ENCODE measurements at regions not wholly inside any gene's neighbourhood (a gene's known extent, or its start where the extent isn't known, plus 50 kb on each side); places are given as distances from the start of the nearest gene placed in this dataset.
"Not testable (repeated sequence)": the region's sequence is repeated elsewhere in the genome, so short reads cannot be mapped to it uniquely, and the experiment has no call there.

GRCh38 chr4:170529748-170530722, 440.3 kb upstream of the AADAT start:
- no peak for DNase-seq

GRCh38 chr4:170526471-170526870, 436.7 kb upstream of the AADAT start:
- no peak for DNase-seq

DNA sequence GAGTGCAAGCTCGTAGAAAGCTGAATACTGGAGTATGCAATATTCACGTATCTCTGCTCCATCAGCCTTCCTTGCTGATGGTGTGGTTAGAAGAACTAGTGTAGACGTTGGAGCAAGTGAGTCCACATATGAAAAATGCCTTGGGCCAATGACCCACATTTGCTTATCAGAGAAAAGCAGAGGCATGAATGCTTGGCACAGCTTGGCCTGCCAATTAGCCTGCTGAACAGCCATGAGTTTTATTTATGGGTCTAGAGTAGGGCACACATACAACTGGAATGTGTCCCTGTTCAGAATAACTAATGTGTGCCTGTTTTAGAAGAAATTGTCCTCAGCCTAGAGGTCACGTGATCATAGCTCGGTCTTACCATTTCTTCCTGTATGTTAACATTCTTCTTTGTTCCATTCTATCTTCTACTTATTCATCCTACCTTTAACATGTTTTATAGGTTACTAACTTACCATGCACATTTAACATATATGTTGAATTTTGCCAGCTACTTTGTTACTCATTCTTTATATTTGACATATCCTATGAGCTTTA, 432.7 kb upstream of the AADAT start:
- no peak for DNase-seq

- no peak for DNase-seq
These were observed 407.9 kb upstream of the AADAT start for GRCh38 chr4:170497689-170498088.

DNA sequence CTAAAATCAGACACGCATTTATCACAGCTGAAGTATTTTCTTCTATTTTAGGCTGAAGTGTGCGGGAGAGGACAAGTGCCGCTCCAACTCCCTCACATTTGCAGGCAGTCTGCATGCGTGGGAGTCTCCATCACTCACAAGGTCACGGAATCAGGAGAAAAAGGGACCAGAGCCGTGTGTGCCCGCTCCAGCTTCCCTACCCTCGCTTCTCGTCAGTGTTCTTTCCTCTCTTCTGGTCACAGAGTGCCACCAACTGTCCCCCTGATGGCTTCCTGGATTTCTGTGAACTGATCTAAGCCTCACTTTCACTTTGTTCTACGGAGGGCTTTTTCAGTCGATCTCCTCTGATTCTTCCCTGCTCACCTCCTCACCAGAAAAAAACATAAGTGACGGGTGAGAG, 407.4 kb upstream of the AADAT start:
- no peak for DNase-seq

- no peak for DNase-seq
These were observed 402.2 kb upstream of the AADAT start for GRCh38 chr4:170491981-170492380.

- DNase-seq = no peak
These were observed 386.6 kb upstream of the AADAT start for GRCh38 chr4:170476351-170476750.

DNA sequence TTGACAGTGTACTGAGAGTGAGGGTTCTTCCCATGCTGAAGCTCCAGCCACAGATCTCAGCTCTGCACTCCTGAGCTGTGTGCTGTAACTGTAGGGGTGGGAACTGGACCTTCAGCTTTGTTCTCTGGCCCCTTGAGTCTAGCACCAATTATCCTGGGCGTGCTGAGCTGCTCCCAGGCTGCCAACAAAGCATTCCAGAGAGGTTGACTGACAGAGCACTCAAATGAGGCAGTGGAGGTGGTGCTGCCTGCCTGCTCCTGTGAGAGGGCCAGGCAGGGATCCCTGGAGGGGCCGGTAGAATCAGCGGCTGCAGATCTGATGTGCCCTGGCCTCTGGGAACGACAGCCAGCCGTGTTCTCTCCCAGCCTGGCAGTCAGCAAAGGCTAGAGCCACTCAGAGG, 375.7 kb upstream of the AADAT start:
- DNase-seq = no peak

DNA sequence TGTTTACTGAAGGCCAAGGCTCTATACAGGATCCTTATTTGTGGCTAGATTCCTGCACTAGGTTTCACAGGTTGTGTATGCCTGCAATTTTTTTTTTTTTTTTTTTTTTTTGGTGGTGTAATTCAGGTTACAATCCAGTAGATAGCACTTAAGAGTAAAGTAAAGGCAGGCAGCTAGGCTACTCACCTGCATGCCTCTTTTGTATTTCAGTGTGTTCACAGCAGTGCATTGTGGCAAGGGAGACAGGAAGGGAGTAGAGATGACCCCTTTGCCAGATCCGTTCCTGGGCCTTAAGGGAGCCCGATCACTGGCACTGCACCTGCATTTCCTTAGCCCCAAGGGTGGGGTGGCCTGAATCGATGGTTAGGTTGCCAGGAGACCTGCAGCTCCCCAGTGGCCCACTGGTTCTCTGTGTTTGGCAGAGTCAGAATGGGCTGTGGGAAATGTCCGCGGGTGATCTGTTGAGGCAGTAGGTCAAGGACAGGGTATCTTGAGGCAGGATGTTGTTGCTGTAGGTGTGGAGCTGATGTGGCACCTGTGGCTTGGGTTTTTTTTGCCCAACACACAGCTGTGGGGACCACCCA, 374.9 kb upstream of the AADAT start:
- no peak for DNase-seq

DNA sequence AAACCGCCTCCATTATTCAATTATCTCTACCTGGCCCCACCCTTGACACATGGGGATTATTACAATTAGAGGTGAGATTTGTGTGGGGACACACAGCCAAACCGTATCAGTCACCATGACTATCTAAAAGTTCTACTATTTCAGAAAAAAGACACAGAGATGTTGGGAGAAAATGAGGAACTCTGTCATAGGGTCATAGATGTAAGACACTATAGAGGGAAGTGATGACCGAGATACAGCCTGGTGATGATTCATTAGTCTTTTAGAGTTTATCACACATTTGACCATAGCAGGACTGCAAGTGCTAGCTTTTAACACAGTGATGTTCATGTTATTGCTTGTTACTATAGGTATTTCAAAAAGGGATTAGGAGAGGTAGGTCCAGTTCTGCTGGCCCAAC, 357.0 kb upstream of the AADAT start:
- DNase-seq = no peak

DNA sequence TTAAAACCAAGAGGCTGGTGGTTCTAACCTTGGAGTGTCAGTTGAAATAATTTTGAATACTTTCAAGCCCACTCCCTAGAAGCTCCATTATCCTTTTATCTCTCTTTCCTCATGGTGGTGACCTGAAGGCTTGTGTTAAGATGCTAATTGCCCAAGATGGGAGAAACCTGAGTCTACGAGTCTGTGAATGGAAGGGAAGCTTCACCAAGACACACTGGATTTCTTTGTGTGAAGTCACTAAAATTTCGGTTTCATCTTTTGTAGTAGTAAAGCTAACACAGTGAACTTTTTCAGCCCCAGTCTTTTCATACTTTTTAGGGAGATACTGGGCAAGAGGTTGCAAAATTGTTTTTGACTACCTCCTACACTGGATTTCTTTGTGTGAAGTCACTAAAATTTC, 351.4 kb upstream of the AADAT start:
- DNase-seq = not testable (repeated sequence)

DNA sequence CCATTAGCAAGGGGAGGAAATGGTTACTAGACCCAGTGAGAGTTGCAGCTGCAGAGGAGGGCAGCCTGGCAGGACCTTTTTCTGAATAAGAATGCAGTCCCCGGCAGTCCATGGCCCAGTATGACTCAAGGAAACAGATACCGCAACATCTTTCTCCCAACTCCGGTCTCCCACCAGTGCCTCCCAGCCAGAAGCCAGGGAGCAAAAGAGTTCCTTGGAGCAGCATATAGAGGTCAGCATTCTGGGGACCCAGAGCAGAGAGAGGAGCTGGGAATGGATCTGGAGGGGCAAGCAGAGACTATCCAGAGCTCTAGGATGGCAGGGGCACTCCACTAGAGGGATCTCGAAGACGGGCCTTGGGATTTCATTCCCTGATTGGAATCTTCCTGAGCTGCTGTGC, 339.2 kb upstream of the AADAT start:
- DNase-seq = no peak

GRCh38 chr4:170425521-170426143, 335.9 kb upstream of the AADAT start:
- no peak for DNase-seq

- DNase-seq = no peak
These were observed 335.3 kb upstream of the AADAT start for GRCh38 chr4:170425040-170425439.

- DNase-seq = no peak
These were observed 333.4 kb upstream of the AADAT start for GRCh38 chr4:170423137-170423536.

- DNase-seq = no peak
These were observed 330.5 kb upstream of the AADAT start for GRCh38 chr4:170420255-170420693.

DNA sequence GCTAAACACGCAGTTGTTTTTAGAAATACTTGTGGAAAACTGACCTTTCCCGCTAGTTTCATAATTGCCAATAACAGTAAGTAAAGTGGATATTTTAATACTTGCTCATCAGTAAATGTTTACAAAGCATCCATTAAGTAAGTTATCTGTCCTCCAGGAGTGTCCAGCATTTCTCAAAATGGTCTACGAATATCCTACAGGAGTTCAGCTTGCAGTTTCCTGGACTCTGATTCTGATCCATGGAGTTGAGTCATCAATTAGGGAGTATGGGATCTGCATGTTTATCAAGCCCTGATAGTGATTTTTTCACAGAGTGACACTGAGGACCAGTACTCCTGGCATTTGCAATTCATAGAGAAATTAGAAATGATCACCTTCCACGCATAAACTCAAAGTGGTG, 325.2 kb upstream of the AADAT start:
- DNase-seq = no peak

GRCh38 chr4:170414360-170414759, 324.6 kb upstream of the AADAT start:
- DNase-seq = no peak

- no peak for DNase-seq
These were observed 324.2 kb upstream of the AADAT start for GRCh38 chr4:170413951-170414350.

- no peak for DNase-seq
These were observed 310.6 kb upstream of the AADAT start for GRCh38 chr4:170400361-170400760.

GRCh38 chr4:170399581-170400293, 310.0 kb upstream of the AADAT start:
- DNase-seq = no peak

- no peak for DNase-seq
These were observed 308.5 kb upstream of the AADAT start for GRCh38 chr4:170398218-170398617.

GRCh38 chr4:170395773-170396172, 306.0 kb upstream of the AADAT start:
- no peak for DNase-seq
